GM23338 (cell line): ENCODE measurements at regions not wholly inside any gene's neighbourhood (a gene's known extent, or its start where the extent isn't known, plus 50 kb on each side); places are given as distances from the start of the nearest gene placed in this dataset.

Experiments used
- ATAC-seq: fragments of 200-7000 bp; cut with Tn5 transposase; 3 replicates; pipeline ENCODE4 v1.9.1; 2020
- DNase-seq: peaks from one replicate; pipeline ENCODE4 v3.0.0-alpha.2; 2015; ENCODE audit warnings: low spot score
- H2AFZ ChIP-seq: fragments of 200-600 bp; sonication (generic); 2 replicates; pipeline ENCODE4 v1.8.0; 2016; ENCODE audit warnings: antibody characterized with exemption, mild to moderate bottlenecking, moderate library complexity
- H3F3A ChIP-seq: fragments of 200-600 bp; sonication (generic); replicated peaks from 2 replicates; pipeline ENCODE4 v1.8.0; 2017; ENCODE audit warnings: antibody characterized with exemption, mixed run types, low read depth
- H3K27ac ChIP-seq: fragments of 200-600 bp; sonication (generic); 2 replicates; pipeline ENCODE4 v1.6.1; 2016; ENCODE audit warnings: low read depth
- H3K27me3 ChIP-seq: fragments of 200-600 bp; sonication (generic); 2 replicates; pipeline ENCODE4 v1.8.0; 2016; ENCODE audit warnings: mild to moderate bottlenecking, mixed run types, moderate library complexity; ENCODE audit not compliant: insufficient read depth
- H3K36me3 ChIP-seq: fragments of 200-600 bp; sonication (generic); 2 replicates; pipeline ENCODE4 v1.8.0; 2016; ENCODE audit warnings: mild to moderate bottlenecking; ENCODE audit not compliant: insufficient read depth
- H3K4me1 ChIP-seq: fragments of 200-600 bp; sonication (generic); 2 replicates; pipeline ENCODE4 v1.8.0; 2016; ENCODE audit warnings: mild to moderate bottlenecking, moderate library complexity; ENCODE audit not compliant: insufficient read depth
- H3K4me2 ChIP-seq: fragments of 200-600 bp; sonication (generic); 2 replicates; pipeline ENCODE4 v1.7.1; 2017; ENCODE audit warnings: mixed run types
- H3K4me3 ChIP-seq: fragments of 200-600 bp; sonication (generic); 2 replicates; pipeline ENCODE4 v1.6.1; 2016; ENCODE audit warnings: mixed run types
- H3K79me2 ChIP-seq: fragments of 200-600 bp; sonication (generic); replicated peaks from 2 replicates; pipeline ENCODE4 v1.8.0; 2017; ENCODE audit warnings: mild to moderate bottlenecking; ENCODE audit not compliant: insufficient read depth
- H3K9me2 ChIP-seq: fragments of 200-600 bp; sonication (generic); 2 replicates; pipeline ENCODE4 v1.8.0; 2017; ENCODE audit not compliant: insufficient read depth
- H4K20me1 ChIP-seq: fragments of 200-600 bp; sonication (generic); replicated peaks from 2 replicates; pipeline ENCODE4 v1.8.0; 2017; ENCODE audit warnings: mild to moderate bottlenecking; ENCODE audit not compliant: insufficient read depth
- H3K27ac Mint-ChIP-seq: 2 replicates; pipeline ENCODE4 v1.8.0; 2020; ENCODE audit warnings: inconsistent platforms, mild to moderate bottlenecking, moderate library complexity, mixed read lengths
- H3K27me3 Mint-ChIP-seq: 3 replicates; pipeline ENCODE4 v1.8.0; 2022; ENCODE audit warnings: low read depth, mild to moderate bottlenecking, moderate library complexity, mixed read lengths, inconsistent platforms; ENCODE audit not compliant: insufficient read depth, poor library complexity
- H3K36me3 Mint-ChIP-seq: 3 replicates; pipeline ENCODE4 v1.8.0; 2021; ENCODE audit warnings: low read depth, mild to moderate bottlenecking, inconsistent platforms, moderate library complexity, mixed read lengths
- H3K4me1 Mint-ChIP-seq: 3 replicates; pipeline ENCODE4 v1.8.0; 2020; ENCODE audit warnings: mild to moderate bottlenecking, inconsistent platforms, mixed read lengths
- H3K4me3 Mint-ChIP-seq: 3 replicates; pipeline ENCODE4 v1.8.0; 2021; ENCODE audit warnings: moderate library complexity, mild to moderate bottlenecking, inconsistent platforms, mixed read lengths
- H3K9me3 Mint-ChIP-seq: 3 replicates; pipeline ENCODE4 v1.8.0; 2020; ENCODE audit warnings: moderate library complexity, mild to moderate bottlenecking, inconsistent platforms, mixed read lengths
- EZH2 ChIP-seq: fragments of 200-600 bp; sonication (generic); IDR thresholded peaks from one replicate; pipeline ENCODE4 v1.8.0; 2017; ENCODE audit warnings: antibody characterized with exemption, mild to moderate bottlenecking, low read depth; ENCODE audit not compliant: unreplicated experiment
- EZH2phosphoT487 ChIP-seq: fragments of 200-600 bp; sonication (generic); IDR thresholded peaks from one replicate; pipeline ENCODE4 v1.8.1; 2018; ENCODE audit warnings: antibody characterized with exemption; ENCODE audit not compliant: unreplicated experiment
- JUNB ChIP-seq: IDR thresholded peaks from one replicate; pipeline ENCODE4 v1.6.1; 2016; ENCODE audit warnings: antibody characterized with exemption; ENCODE audit not compliant: unreplicated experiment
- NANOG ChIP-seq: IDR thresholded peaks from 2 replicates; pipeline ENCODE4 v1.6.1; 2016; ENCODE audit warnings: antibody characterized with exemption, borderline replicate concordance
- POLR2AphosphoS5 ChIP-seq: IDR thresholded peaks from 2 replicates; pipeline ENCODE4 v1.6.1; 2016; ENCODE audit warnings: antibody characterized with exemption, low read depth
- STAT1 ChIP-seq: IDR thresholded peaks from one replicate; pipeline ENCODE4 v1.6.1; 2016; ENCODE audit warnings: antibody characterized with exemption; ENCODE audit not compliant: unreplicated experiment
- ZNF114 ChIP-seq: fragments of 250-450 bp; sonication (Bioruptor Pico); IDR thresholded peaks from 2 replicates; pipeline ENCODE4 v1.5.0; 2020; ENCODE audit warnings: mild to moderate bottlenecking, moderate library complexity
- ZNF331 ChIP-seq: fragments of 250-450 bp; sonication (Bioruptor Pico); IDR thresholded peaks from 2 replicates; pipeline ENCODE4 v1.5.0; 2020; ENCODE audit warnings: low read depth, mild to moderate bottlenecking, moderate library complexity
- TF ChIP-seq, protein P1 (sequence below): IDR thresholded peaks from 2 replicates; pipeline ENCODE4 v1.6.1; 2016; ENCODE audit warnings: antibody characterized with exemption
- TF ChIP-seq, protein P2 (sequence below): IDR thresholded peaks from one replicate; pipeline ENCODE4 v1.6.1; 2018; ENCODE audit warnings: antibody characterized with exemption; ENCODE audit not compliant: unreplicated experiment
- TF ChIP-seq, protein P3 (sequence below), 2 experiments: fragments of 200-600 bp in 1 of 2; sonication (generic) in 1 of 2; conservative IDR thresholded peaks; 2 replicates each; pipeline versions ENCODE4 v1.5.1 to v1.6.1; 2016 to 2017; ENCODE audit warnings: antibody characterized with exemption in 2 of 2, low read depth in 2 of 2, mild to moderate bottlenecking in 2 of 2, moderate library complexity in 1 of 2
- TF ChIP-seq, protein P4 (sequence below): fragments of 250-450 bp; sonication (Bioruptor Pico); IDR thresholded peaks from 2 replicates; pipeline ENCODE4 v1.5.0; 2020; ENCODE audit warnings: mild to moderate bottlenecking, moderate library complexity

DNA sequence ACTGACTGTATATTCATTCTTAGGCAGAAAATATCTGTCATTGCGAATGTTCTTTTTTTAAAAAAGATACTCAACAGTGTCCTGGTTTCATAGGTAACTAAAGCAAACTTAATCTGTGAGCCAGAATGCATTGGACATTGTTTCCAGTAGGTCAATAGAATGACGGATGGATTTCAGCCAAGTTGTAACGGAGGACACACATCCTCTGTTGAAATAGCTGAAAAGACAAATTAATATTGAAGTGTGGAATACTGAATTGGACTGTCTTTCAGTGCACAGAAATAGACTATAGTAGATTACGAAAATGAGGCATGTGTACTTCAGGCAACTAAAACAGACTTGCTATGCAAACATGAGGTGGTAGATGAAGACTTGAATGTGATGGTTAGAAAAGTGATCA lies 461.6 kb downstream of the WDR72 start (continued):
- TF ChIP-seq, protein P1, sequence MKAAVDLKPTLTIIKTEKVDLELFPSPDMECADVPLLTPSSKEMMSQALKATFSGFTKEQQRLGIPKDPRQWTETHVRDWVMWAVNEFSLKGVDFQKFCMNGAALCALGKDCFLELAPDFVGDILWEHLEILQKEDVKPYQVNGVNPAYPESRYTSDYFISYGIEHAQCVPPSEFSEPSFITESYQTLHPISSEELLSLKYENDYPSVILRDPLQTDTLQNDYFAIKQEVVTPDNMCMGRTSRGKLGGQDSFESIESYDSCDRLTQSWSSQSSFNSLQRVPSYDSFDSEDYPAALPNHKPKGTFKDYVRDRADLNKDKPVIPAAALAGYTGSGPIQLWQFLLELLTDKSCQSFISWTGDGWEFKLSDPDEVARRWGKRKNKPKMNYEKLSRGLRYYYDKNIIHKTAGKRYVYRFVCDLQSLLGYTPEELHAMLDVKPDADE, result no peak
- TF ChIP-seq STAT1 (no peak), ZNF114 (no peak), POLR2AphosphoS5 (no peak), NANOG (no peak), ZNF331 (CRISPR knock-in tag) (no peak), EZH2 (no peak), EZH2phosphoT487 (no peak), JUNB (no peak)
- TF ChIP-seq, protein P2, sequence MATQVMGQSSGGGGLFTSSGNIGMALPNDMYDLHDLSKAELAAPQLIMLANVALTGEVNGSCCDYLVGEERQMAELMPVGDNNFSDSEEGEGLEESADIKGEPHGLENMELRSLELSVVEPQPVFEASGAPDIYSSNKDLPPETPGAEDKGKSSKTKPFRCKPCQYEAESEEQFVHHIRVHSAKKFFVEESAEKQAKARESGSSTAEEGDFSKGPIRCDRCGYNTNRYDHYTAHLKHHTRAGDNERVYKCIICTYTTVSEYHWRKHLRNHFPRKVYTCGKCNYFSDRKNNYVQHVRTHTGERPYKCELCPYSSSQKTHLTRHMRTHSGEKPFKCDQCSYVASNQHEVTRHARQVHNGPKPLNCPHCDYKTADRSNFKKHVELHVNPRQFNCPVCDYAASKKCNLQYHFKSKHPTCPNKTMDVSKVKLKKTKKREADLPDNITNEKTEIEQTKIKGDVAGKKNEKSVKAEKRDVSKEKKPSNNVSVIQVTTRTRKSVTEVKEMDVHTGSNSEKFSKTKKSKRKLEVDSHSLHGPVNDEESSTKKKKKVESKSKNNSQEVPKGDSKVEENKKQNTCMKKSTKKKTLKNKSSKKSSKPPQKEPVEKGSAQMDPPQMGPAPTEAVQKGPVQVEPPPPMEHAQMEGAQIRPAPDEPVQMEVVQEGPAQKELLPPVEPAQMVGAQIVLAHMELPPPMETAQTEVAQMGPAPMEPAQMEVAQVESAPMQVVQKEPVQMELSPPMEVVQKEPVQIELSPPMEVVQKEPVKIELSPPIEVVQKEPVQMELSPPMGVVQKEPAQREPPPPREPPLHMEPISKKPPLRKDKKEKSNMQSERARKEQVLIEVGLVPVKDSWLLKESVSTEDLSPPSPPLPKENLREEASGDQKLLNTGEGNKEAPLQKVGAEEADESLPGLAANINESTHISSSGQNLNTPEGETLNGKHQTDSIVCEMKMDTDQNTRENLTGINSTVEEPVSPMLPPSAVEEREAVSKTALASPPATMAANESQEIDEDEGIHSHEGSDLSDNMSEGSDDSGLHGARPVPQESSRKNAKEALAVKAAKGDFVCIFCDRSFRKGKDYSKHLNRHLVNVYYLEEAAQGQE, result no peak
- TF ChIP-seq, protein P3, sequence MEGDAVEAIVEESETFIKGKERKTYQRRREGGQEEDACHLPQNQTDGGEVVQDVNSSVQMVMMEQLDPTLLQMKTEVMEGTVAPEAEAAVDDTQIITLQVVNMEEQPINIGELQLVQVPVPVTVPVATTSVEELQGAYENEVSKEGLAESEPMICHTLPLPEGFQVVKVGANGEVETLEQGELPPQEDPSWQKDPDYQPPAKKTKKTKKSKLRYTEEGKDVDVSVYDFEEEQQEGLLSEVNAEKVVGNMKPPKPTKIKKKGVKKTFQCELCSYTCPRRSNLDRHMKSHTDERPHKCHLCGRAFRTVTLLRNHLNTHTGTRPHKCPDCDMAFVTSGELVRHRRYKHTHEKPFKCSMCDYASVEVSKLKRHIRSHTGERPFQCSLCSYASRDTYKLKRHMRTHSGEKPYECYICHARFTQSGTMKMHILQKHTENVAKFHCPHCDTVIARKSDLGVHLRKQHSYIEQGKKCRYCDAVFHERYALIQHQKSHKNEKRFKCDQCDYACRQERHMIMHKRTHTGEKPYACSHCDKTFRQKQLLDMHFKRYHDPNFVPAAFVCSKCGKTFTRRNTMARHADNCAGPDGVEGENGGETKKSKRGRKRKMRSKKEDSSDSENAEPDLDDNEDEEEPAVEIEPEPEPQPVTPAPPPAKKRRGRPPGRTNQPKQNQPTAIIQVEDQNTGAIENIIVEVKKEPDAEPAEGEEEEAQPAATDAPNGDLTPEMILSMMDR (conservative IDR thresholded peaks at IDR 0.05; ENCODE audit: low read depth in 2 of 2), result no peak

DNA sequence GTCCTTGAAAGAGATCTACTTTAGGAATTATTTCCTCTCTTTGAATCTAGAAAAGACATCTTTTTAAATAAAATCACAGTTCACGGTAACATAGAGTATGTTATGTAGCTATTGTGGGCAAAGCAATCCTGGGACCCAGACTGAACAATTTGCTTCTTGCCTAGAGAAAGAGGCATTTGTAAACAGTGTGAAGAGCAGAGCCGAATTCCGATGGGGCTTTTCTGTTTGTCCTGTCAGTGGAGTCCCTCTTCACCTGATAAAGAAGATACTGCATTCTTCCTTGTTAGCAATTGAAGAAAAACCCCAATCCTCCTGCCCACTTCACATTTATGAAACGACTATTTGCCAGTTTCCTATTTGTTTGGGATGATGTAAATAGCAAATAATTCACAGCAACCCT lies 462.9 kb downstream of the WDR72 start:
- DNase-seq, result no peak
- no peak overlapping the region for H3K27ac Mint-ChIP-seq
- H3K4me1 ChIP-seq, result no peaks in the 10 kb centered on the region
- no peak overlapping the region for H2AFZ ChIP-seq
- no peaks in the 10 kb centered on the region for H3K36me3 Mint-ChIP-seq
- H3K4me3 Mint-ChIP-seq, result no peak overlapping the region
- no peaks in the 10 kb centered on the region for H3K4me1 Mint-ChIP-seq
- no peaks in the 10 kb centered on the region for H3K9me3 Mint-ChIP-seq
- H3K79me2 ChIP-seq, result no peaks in the 10 kb centered on the region
- no peak for ATAC-seq
- no peaks in the 10 kb centered on the region for H3K27me3 ChIP-seq
- no peak overlapping the region for H3K27ac ChIP-seq
- no peaks in the 10 kb centered on the region for H3F3A ChIP-seq
- H3K9me2 ChIP-seq, result no peaks in the 10 kb centered on the region
- no peak overlapping the region for H3K4me2 ChIP-seq
- H3K36me3 ChIP-seq, result no peaks in the 10 kb centered on the region
- no peak overlapping the region for H3K4me3 ChIP-seq
- H3K27me3 Mint-ChIP-seq, result no peaks in the 10 kb centered on the region
- no peaks in the 10 kb centered on the region for H4K20me1 ChIP-seq
- TF ChIP-seq, protein P4, sequence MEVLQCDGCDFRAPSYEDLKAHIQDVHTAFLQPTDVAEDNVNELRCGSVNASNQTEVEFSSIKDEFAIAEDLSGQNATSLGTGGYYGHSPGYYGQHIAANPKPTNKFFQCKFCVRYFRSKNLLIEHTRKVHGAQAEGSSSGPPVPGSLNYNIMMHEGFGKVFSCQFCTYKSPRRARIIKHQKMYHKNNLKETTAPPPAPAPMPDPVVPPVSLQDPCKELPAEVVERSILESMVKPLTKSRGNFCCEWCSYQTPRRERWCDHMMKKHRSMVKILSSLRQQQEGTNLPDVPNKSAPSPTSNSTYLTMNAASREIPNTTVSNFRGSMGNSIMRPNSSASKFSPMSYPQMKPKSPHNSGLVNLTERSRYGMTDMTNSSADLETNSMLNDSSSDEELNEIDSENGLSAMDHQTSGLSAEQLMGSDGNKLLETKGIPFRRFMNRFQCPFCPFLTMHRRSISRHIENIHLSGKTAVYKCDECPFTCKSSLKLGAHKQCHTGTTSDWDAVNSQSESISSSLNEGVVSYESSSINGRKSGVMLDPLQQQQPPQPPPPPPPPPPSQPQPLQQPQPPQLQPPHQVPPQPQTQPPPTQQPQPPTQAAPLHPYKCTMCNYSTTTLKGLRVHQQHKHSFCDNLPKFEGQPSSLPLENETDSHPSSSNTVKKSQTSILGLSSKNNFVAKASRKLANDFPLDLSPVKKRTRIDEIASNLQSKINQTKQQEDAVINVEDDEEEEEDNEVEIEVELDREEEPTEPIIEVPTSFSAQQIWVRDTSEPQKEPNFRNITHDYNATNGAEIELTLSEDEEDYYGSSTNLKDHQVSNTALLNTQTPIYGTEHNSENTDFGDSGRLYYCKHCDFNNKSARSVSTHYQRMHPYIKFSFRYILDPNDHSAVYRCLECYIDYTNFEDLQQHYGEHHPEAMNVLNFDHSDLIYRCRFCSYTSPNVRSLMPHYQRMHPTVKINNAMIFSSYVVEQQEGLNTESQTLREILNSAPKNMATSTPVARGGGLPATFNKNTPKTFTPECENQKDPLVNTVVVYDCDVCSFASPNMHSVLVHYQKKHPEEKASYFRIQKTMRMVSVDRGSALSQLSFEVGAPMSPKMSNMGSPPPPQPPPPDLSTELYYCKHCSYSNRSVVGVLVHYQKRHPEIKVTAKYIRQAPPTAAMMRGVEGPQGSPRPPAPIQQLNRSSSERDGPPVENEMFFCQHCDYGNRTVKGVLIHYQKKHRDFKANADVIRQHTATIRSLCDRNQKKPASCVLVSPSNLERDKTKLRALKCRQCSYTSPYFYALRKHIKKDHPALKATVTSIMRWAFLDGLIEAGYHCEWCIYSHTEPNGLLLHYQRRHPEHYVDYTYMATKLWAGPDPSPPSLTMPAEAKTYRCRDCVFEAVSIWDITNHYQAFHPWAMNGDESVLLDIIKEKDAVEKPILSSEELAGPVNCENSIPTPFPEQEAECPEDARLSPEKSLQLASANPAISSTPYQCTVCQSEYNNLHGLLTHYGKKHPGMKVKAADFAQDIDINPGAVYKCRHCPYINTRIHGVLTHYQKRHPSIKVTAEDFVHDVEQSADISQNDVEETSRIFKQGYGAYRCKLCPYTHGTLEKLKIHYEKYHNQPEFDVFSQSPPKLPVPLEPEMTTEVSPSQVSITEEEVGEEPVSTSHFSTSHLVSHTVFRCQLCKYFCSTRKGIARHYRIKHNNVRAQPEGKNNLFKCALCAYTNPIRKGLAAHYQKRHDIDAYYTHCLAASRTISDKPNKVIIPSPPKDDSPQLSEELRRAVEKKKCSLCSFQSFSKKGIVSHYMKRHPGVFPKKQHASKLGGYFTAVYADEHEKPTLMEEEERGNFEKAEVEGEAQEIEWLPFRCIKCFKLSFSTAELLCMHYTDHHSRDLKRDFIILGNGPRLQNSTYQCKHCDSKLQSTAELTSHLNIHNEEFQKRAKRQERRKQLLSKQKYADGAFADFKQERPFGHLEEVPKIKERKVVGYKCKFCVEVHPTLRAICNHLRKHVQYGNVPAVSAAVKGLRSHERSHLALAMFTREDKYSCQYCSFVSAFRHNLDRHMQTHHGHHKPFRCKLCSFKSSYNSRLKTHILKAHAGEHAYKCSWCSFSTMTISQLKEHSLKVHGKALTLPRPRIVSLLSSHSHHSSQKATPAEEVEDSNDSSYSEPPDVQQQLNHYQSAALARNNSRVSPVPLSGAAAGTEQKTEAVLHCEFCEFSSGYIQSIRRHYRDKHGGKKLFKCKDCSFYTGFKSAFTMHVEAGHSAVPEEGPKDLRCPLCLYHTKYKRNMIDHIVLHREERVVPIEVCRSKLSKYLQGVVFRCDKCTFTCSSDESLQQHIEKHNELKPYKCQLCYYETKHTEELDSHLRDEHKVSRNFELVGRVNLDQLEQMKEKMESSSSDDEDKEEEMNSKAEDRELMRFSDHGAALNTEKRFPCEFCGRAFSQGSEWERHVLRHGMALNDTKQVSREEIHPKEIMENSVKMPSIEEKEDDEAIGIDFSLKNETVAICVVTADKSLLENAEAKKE (CRISPR knock-in tag), result no peak
- TF ChIP-seq NANOG (no peak), ZNF331 (CRISPR knock-in tag) (no peak), ZNF114 (no peak)
